NCI-H2081 treated with DMSO at 0.1 percent for 48 hours (cell line): ENCODE measurements at regions not wholly inside any gene's neighbourhood (a gene's known extent, or its start where the extent isn't known, plus 50 kb on each side); places are given as distances from the start of the nearest gene placed in this dataset.

Source experiments
- DNase-seq: peaks from one replicate; lab custom pipeline; 2025; lab: John Stamatoyannopoulos, UW

DNA sequence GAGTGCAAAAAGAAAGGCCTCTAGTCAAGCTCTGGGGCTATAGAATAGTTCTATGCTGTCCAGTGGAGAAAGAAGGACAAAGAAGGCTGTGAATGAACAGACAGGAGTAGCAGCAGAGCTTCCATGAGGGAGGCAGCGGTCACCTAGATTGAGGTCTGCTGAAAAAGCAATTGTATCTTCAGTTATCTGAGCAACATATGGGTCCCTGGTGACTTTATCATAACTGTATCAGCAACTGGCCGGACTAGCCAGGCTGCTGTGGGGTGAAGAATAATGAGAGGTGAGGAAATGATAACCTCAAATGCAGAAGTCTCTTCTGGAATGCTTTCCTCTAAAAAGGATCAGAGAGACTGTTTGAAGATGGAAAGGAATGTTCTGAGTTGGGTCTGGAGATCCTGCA is 971.3 kb upstream of the TMEM132C start:
- no peak for DNase-seq

DNA sequence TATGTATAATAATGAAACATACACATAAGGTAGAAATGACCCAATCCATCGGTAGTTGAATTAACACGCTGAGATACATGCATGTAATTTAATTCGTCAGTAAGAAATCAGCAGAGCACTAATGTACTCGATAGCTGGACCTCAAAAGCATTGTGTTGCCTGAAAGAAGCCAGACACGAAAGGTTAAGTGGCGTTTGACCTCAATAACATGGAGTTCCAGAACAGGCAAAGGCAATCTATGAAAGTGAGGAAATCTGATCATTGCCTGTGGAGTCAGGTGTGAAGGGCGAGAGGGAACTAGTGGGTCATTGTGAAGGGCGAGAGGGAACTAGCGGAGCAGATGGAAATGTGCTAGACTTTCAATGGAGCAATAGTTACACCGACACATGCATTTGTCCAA is 970.4 kb upstream of the TMEM132C start:
- no peak for DNase-seq

DNA sequence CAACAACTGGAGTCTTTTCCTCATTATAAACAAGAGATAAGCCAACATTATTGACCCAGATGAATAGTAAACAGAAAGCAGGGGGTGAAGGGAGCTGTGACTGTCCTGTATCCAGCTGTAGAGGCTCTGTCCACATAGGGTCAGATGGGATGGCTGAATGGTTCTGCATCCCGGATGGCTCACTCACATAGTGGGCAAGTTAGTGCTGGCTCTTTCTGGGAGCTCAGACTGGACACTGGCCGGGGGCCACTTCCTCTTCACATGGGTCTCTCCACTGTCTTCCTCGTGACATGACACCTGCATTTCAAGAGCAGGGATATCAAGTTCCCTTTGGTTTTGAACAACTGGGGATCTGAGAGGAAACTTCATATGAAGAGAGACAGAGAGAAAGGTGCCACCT is 969.6 kb upstream of the TMEM132C start:
- no peak for DNase-seq

- DNase-seq: no peak
Observed at GRCh38 chr12:127300075-127300474, 966.9 kb upstream of the TMEM132C start.

DNA sequence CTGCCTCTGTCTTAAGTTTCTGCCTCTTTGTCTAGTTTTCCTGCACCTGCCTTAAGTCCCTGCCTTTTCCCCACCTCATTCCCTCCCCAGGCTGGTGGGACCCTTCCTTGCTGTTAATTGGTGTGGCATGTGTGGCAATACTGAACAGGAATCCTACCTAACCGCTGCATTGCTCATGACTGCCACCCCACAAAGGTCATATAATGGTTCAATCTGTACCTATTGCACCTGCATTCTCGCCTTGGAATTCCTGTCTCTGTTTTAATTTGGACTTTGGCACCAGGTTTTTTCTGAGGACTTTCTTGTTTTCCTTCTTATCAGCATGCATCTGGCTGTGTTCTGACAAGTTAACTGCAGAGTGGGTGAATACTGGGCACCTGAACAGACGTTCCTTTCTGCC is 966.2 kb upstream of the TMEM132C start:
- no peak for DNase-seq

DNA sequence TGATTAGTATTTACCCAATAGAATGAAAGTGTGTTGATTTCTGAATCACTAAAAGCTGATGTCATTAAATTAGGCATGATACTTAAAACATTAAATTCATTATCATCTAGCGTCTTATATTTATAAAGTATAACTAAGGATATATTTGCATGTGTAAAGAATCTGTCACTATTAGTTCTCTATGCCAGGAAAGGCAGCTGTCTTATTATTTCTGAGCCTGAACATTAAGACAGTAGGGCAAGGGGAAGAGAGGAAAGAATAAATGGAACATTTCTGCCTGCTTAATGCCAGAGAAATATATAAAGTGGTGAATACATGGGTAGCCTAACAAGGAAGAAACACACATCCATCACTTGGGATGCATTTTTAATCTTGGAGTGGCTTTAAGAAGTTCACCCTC is 965.1 kb upstream of the TMEM132C start:
- DNase-seq: no peak

- no peak for DNase-seq
Observed at GRCh38 chr12:127304751-127305725, 961.9 kb upstream of the TMEM132C start.

DNA sequence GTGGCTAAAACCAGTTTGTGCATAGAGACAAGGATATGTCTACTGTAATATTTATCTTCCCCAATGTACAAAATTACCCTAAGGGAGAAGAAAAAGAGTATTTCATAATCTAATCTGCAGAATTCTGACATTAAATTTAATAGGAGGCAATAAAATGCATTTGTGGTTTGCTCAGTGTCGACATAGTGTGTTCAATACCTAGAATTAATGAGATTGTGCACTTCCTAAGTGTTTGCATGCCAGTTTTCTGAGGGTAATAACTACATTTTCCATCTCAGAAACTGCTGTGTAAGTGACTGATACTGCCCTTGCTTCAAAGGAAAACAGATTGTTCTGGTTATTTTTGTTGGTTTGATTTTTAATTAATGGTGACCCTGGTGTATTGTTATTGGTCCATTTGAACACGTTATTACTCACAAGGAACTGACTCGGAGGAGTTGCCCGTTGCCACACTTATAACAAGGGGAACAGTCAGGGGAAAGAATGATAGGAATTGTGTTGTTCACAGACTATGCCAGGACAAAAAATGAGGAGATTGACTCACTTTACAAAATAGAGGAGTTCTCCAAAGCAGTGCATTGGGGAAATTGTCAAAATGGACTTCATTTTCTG is 960.3 kb upstream of the TMEM132C start:
- DNase-seq: no peak

GRCh38 chr12:127307528-127307927 is 959.4 kb upstream of the TMEM132C start:
- DNase-seq: no peak

DNA sequence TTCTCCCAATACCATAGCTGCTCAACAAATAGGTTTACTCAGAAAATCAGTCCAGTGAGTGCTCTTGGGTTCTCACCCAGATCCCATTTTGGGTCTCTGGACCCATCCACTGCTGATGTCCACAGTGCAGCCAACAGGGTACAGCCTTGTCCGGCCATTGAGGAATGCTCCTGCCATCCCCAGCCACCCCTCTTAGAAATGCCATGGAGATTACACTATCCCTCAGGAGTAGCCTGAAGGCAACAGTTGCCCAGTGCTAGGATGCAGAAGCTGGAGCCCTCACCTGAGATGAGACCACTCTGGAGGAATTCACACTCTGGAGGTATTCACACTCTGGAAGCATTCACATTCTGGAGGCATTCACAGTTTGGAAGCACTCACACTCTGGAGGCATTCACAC is 958.8 kb upstream of the TMEM132C start:
- no peak for DNase-seq

DNA sequence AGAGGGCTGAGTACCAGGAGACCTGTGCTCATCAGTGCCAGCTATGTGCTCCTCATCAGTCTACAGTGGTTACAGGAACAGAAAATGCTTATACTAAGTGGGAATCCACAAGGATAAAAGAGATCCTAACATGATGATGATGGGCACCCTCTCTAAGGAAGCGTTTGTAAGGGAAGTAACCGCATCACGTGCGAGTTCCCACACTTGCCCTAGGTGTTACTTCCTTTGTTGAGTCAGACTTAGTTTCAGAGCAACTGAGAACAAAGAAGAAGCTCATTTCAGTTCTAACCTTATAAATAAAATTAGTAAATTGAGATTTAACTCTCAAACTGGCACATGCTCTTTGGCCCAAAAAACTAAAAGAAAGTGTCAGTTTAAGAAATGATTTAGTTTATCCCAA is 956.4 kb upstream of the TMEM132C start:
- DNase-seq: no peak

DNA sequence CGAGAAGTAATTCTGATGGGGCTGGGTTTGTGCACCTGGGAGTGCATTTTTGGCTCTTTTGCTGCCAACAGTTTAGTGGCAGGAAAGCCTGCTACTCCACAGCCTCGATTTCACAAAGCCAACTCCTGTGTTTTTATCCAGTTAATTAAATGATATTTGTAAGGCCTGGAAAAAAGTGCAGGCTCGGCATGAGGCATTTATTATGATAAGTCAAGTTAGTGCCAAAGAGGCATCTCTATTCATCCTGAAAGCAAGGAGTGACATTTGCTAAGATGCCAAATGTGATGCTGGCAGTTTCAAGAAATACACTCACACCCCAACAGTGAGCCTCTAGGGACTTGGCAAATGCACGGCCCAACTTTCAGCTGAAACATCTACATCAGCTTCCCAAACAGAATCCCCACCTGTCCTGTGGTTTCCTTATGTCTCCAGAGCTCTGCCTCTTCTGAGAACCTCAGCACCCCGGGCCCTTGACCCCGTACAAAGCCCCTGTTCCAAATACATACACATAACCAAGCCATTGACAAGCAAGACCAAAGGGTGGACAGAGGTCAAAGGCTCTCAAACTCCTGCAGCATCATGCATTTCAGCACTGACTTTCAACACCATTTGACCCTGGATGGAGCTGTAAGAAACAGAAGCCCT is 955.1 kb upstream of the TMEM132C start:
- no peak for DNase-seq

DNA sequence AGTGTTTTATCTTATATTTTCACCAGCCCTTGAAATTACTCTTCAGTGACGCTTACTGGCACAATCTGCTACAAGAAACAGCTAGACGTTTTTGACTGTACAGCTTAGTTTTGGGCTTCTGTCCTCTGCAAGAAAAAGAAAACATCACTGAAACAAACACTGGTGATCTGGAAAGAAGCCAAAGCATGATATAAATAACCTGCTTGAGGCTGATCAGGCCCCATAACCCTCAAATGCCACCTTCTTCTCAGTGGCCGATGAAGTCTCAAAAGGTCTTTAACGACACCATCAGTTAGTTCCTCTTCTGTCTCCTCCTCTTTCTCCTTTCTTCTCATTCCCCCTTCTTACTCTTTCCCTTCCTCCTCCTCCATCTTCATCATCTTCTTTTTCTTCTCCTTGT is 942.3 kb upstream of the TMEM132C start:
- DNase-seq: no peak

GRCh38 chr12:127327986-127328385 is 939.0 kb upstream of the TMEM132C start:
- DNase-seq: no peak

DNA sequence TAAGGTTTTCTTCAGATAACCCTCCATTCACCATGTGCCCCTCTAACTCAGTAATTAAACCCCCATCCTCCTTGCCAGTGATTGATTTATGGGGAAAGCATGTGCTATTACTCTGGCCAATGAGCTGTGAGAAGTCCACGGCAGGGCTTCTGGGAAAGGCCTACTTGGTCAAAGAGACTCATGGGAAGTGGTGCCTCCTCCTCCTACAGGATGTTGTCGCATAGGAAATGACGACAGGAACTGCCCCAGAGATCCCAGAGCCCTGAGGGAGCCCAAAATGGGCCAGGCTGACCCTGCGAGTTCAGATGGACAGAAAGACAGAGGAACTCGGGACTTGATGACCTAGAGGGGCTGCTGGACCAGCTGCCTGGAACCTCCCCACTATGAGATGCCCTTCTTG is 938.1 kb upstream of the TMEM132C start:
- no peak for DNase-seq

GRCh38 chr12:127334365-127334764 is 932.6 kb upstream of the TMEM132C start:
- no peak for DNase-seq

DNA sequence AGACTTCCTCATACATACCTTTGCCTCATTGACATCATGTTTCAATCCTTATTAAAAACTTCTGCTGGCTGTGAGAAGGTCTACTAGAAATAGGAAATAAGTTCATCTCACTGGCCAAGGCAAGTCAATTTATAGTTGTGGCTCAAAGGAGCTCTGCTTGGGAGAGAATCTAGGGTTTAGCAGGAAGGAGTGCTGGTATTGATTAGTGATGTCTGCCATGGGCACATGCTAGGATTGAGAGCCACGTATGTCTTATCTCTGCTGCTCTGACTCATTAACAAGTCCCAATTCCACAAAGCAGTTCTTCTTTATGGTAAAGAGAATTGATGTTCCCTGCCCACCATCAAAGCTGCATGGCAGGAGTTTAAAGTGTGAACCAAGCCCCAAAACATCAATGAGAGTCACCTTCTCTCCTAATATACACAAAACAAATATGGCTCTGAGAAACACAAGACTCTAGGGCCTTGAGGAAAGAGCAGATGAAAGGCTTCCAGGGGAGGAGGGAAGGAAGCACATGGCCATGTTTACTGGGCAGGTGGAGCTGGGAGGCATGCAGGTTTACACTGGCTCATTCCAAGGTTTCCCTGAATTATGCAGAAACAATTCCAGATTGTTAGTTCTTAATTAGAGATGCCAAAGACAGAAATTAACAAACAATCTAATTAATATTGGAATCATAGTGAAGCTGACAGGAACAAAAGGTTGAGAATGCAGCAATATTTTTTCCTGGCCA is 931.9 kb upstream of the TMEM132C start:
- DNase-seq: no peak

DNA sequence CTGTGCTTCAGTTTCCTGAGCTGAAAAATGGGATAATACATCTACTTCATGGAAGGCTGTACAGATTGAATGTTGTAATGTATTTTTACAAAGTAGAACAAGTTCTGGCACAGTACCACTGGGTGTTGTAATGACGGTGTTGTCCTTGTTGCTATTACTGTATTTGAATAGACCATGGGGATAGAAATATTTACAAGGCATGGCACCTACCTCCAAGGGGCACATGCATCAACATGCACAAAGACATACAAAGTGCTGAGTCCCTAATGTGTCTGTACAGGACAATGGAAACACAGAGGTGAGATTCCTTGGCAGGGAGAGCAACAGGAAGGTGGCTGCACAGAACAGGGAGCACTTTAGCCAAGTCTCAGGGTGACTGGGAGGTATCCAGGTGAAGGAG is 930.6 kb upstream of the TMEM132C start:
- DNase-seq: no peak

GRCh38 chr12:127339065-127339464 is 927.9 kb upstream of the TMEM132C start:
- no peak for DNase-seq

DNA sequence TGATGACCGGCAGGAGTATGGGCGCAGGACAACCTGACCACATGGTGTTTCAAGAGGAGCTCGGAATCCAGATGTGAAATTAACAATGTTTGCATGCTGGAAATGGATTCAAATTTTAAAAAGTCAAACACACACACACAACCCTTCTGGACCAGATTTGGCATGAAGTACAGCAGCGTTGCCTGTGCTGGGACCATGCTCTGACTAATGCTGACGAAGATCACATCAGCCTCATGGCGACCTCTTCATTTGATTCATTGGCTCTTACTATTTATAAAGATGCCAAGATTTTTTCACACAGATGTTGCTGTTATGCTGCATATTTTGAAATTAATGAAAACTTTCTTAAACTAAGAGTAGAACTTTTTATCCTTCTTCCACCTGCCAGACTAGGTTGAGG is 926.6 kb upstream of the TMEM132C start:
- no peak for DNase-seq

DNA sequence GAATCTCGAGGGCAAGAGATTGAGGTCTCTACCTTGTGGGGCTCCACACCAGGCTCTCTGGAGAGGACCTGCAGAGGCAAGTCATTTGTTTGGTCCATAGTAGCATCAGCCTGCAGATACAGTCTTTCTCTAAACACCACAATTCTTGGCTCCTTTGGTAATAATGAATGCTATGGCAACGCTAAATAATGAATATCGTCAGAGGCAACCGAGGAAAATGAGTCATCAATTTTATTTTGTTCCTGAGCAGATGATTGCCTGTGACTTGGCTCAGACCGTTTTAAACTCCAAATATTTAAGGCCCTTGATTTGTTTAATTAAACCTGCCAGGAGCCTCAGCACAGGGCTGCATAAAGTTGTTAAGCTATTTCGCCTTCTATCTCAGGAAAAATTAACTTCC is 924.1 kb upstream of the TMEM132C start:
- no peak for DNase-seq

GRCh38 chr12:127343940-127344339 is 923.0 kb upstream of the TMEM132C start:
- no peak for DNase-seq
